ENCODE measurements at regions not wholly inside any gene's neighbourhood (a gene's known extent, or its start where the extent isn't known, plus 50 kb on each side); places are given as distances from the start of the nearest gene placed in this dataset.

GRCh38 chr1:191043066-191043465 is 565.4 kb upstream of the BRINP3 start:
- ATAC-seq (no peak), DNase-seq (ENCODE audit: low read depth, low spot score) (no peak)
- intact Hi-C loops (cut with micrococcal nuclease; ENCODE audit: unreplicated experiment) = no loop called here
- no peak for TF ChIP-seq SIN3A (IDR thresholded peaks at IDR 0.05; ENCODE audit: borderline replicate concordance, insufficient read depth, low read depth, low read length)
- ChIA-PET CTCF (no interaction called here), POLR2A (no interaction called here)
- Histone ChIP-seq H3K27ac (ENCODE audit: low read length) (no peak overlapping the region), H3K36me3 (ENCODE audit: control insufficient read depth, insufficient read depth, low read length) (no peaks in the 10 kb centered on the region), H3K9me3 (ENCODE audit: control insufficient read depth, insufficient read depth, low read depth, low read length) (no peaks in the 10 kb centered on the region), H3K4me3 (ENCODE audit: low read depth in 2 of 2, low read length in 2 of 2) (no peak overlapping the region), H3K4me1 (ENCODE audit: control insufficient read depth, insufficient read depth, low read length) (no peaks in the 10 kb centered on the region), H3K27me3 (ENCODE audit: control insufficient read depth, insufficient read depth, low read length) (no peaks in the 10 kb centered on the region)
- BruUV-seq (replicated peaks) = no TSS peak
- in situ Hi-C loops (cut with HindIII; ENCODE audit: low pct_unique_long_range_greater_than_20kb, low sequenced_read_pairs) = no loop called here

DNA sequence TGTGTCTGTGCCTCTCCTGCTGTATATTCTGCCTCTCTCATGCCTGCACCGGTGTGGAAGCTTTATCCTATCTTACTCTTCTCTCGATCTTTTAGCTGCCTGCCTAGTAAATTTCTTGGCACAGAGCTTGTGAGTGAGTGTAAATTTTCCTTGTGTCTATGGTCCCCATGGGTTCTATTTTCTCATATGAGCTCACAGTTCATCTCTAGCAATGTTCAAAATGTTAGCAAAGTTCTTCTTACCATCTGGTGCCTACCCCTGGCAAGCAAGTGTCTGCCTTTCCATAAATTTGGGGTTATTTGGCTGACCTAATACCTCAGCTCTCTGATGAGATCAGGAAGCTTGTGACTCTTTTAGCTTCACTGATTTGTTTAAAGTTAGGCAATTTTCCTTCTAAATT is 572.1 kb upstream of the BRINP3 start:
- intact Hi-C loops (cut with micrococcal nuclease; ENCODE audit: unreplicated experiment) = no loop called here
- DNase-seq (ENCODE audit: low read depth, low spot score) = no peak
- TF ChIP-seq POLR2AphosphoS5 (IDR thresholded peaks at IDR 0.05; ENCODE audit: low read depth, low read length) (no peak), TCF7L2 (IDR thresholded peaks at IDR 0.05; ENCODE audit: low read depth, low read length) (no peak), SIN3A (IDR thresholded peaks at IDR 0.05; ENCODE audit: borderline replicate concordance, insufficient read depth, low read depth, low read length) (no peak), REST (IDR thresholded peaks at IDR 0.05; ENCODE audit: insufficient read depth in 1 of 2, low read depth in 2 of 2, low read length in 1 of 2) (no peak)
- TF ChIP-seq, protein P1, sequence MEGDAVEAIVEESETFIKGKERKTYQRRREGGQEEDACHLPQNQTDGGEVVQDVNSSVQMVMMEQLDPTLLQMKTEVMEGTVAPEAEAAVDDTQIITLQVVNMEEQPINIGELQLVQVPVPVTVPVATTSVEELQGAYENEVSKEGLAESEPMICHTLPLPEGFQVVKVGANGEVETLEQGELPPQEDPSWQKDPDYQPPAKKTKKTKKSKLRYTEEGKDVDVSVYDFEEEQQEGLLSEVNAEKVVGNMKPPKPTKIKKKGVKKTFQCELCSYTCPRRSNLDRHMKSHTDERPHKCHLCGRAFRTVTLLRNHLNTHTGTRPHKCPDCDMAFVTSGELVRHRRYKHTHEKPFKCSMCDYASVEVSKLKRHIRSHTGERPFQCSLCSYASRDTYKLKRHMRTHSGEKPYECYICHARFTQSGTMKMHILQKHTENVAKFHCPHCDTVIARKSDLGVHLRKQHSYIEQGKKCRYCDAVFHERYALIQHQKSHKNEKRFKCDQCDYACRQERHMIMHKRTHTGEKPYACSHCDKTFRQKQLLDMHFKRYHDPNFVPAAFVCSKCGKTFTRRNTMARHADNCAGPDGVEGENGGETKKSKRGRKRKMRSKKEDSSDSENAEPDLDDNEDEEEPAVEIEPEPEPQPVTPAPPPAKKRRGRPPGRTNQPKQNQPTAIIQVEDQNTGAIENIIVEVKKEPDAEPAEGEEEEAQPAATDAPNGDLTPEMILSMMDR (IDR thresholded peaks at IDR 0.05) = no peak
- Histone ChIP-seq H3K27ac (ENCODE audit: low read length) (no peak overlapping the region), H3K4me1 (ENCODE audit: control insufficient read depth, insufficient read depth, low read length) (no peaks in the 10 kb centered on the region), H3K36me3 (ENCODE audit: control insufficient read depth, insufficient read depth, low read length) (no peaks in the 10 kb centered on the region), H3K4me3 (ENCODE audit: low read depth in 2 of 2, low read length in 2 of 2) (no peak overlapping the region), H3K27me3 (ENCODE audit: control insufficient read depth, insufficient read depth, low read length) (no peaks in the 10 kb centered on the region), H3K9me3 (ENCODE audit: control insufficient read depth, insufficient read depth, low read depth, low read length) (no peaks in the 10 kb centered on the region)
- POLR2A ChIA-PET = no interaction called here
- in situ Hi-C loops (cut with HindIII; ENCODE audit: low pct_unique_long_range_greater_than_20kb, low sequenced_read_pairs) = no loop called here
- CTCF ChIA-PET = no interaction called here
- no peak for ATAC-seq
- BruUV-seq (replicated peaks) = no TSS peak

DNA sequence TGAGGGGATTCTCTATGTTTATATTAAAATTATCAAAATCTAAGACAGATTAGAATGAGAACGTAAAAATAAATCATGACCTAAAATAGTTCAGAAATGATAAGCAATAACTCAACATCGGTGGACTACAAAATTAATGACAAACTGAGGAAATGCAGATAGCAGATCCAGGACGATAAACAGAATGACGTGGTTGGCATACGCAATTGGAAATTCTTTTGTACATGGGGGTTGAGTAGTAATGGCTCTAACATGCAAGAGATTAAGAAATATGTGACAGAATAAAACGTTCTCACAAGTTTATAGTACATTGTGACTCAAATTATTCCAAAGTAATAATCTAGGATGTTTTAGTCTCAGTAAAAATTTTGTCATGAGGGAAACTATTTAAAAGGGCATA is 575.2 kb upstream of the BRINP3 start:
- Histone ChIP-seq H3K4me3 (ENCODE audit: low read depth in 2 of 2, low read length in 2 of 2) (no peak overlapping the region), H3K36me3 (ENCODE audit: control insufficient read depth, insufficient read depth, low read length) (no peaks in the 10 kb centered on the region), H3K27me3 (ENCODE audit: control insufficient read depth, insufficient read depth, low read length) (no peaks in the 10 kb centered on the region), H3K9me3 (ENCODE audit: control insufficient read depth, insufficient read depth, low read depth, low read length) (no peaks in the 10 kb centered on the region), H3K27ac (ENCODE audit: low read length) (no peak overlapping the region), H3K4me1 (ENCODE audit: control insufficient read depth, insufficient read depth, low read length) (no peaks in the 10 kb centered on the region)
- POLR2A ChIA-PET = no interaction called here
- CTCF ChIA-PET = no interaction called here
- in situ Hi-C loops (cut with HindIII; ENCODE audit: low pct_unique_long_range_greater_than_20kb, low sequenced_read_pairs) = no loop called here
- ATAC-seq (no peak), DNase-seq (ENCODE audit: low read depth, low spot score) (no peak)
- intact Hi-C loops (cut with micrococcal nuclease; ENCODE audit: unreplicated experiment) = no loop called here
- BruUV-seq (replicated peaks) = no TSS peak
- no peak for TF ChIP-seq REST (IDR thresholded peaks at IDR 0.05; ENCODE audit: insufficient read depth in 1 of 2, low read depth in 2 of 2, low read length in 1 of 2)
- TF ChIP-seq, protein P1 (IDR thresholded peaks at IDR 0.05) = no peak
- no peak for TF ChIP-seq SIN3A (IDR thresholded peaks at IDR 0.05; ENCODE audit: borderline replicate concordance, insufficient read depth, low read depth, low read length)
- no peak for TF ChIP-seq TCF7L2 (IDR thresholded peaks at IDR 0.05; ENCODE audit: low read depth, low read length)
- no peak for TF ChIP-seq POLR2AphosphoS5 (IDR thresholded peaks at IDR 0.05; ENCODE audit: low read depth, low read length)
